GM19372 (cell line): ENCODE measurements at regions not wholly inside any gene's neighbourhood (a gene's known extent, or its start where the extent isn't known, plus 50 kb on each side); places are given as distances from the start of the nearest gene placed in this dataset.
A peak's percentile ranks its signal among the peaks of the same experiment; 100 is the strongest.
"Not testable (repeated sequence)": the region's sequence is repeated elsewhere in the genome, so short reads cannot be mapped to it uniquely, and the experiment has no call there.

Experiments
- ATAC-seq: cut with Tn5 transposase; IDR thresholded peaks from one replicate; pipeline ENCODE4 v1.9.1; 2021; ENCODE audit warnings: mild to moderate bottlenecking, low read depth, moderate library complexity; ENCODE audit not compliant: unreplicated experiment

DNA sequence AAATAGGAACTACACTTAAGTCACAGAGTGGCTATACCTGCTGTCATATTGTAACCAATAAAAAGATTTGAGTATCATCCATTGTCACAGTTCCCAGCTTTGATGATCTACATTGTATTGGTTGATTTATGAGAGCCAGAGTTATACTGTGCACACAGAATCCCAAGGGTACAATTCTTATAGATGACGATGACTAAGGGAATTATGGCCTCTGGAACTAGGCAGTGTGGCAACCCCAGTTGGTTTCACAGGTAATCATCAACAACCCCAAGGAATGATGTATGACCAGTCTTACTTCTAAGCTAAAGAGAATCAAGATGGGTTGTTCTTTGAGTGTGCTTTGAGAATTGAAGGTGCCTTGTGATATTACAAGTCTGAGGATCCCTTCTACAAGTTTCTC, 217.3 kb downstream of the ETAA1 start:
- ATAC-seq: no peak

DNA sequence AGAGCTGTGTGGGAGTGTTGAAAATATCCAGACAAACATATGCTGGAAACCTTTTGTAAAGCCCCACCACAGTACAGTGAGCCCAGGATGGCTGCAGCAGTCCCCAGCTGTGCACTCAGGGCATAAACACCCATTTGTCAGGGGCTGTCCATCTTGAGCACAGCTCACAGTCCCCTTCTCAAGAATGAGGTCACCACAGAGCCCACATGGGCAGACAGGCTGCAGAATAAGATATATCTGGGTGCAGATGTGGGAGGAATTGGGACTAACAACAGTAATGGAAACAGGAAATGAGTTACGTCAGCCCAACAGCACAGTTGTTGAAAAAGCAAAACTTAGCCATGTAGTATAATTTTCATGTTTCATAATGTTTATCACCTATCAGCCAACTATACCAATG, 219.6 kb downstream of the ETAA1 start:
- peak; percentile 97 for ATAC-seq

DNA sequence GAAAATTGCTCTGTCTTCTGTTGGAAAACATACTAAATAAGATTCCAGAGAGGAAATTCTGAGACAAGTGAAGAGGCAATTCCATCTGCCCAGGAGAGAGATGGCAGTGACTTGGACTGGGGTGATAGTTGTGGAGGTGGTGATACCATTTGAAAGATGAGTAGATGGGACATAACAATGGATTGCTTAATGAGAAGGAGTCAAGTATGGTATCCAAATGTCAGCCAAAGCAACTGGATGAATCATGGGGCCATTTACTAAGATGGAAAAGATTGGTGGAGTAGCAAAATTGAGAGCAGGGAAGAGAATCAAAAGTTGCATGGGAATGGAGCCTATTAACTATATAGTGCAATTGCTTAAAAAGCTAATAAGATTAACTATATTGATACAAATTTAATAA, 222.1 kb downstream of the ETAA1 start:
- no peak for ATAC-seq

DNA sequence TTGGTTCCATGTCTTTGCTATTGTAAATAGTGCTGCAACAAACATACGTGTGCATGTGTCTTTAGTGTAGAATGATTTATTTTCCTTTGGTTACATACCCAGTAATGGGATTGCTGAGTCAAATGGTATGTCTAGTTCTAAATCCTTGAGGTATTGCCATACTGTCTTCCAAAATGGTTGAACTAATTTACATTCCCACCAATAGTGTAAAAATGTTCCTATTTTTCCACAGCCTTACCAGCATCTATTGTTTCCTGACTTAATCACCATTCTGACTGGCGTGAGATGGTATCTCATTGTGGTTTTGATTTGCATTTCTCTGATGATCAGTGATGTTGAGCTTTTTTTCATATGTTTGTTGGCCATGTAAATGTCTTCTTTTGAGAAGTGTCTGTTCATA, 226.6 kb downstream of the ETAA1 start:
- ATAC-seq: not testable (repeated sequence)

DNA sequence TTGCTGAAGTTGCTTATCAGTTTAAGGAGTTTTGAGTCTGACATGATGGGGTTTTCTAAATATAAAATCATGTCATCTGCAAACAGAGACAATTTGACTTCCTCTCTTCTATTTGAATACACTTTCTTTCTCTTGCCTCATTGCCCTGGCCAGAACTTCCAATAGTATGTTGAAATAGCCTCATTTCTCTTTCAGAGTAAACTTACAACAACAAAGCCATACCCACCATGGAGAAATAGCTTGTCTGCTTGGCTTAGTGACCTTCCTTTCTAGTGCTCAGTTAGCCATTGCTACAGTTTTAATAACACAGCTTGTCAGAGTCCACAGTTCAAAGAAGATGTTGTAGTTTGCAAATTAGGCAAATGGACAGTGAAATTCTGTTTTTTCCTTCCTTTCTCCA, 228.0 kb downstream of the ETAA1 start:
- no peak for ATAC-seq

DNA sequence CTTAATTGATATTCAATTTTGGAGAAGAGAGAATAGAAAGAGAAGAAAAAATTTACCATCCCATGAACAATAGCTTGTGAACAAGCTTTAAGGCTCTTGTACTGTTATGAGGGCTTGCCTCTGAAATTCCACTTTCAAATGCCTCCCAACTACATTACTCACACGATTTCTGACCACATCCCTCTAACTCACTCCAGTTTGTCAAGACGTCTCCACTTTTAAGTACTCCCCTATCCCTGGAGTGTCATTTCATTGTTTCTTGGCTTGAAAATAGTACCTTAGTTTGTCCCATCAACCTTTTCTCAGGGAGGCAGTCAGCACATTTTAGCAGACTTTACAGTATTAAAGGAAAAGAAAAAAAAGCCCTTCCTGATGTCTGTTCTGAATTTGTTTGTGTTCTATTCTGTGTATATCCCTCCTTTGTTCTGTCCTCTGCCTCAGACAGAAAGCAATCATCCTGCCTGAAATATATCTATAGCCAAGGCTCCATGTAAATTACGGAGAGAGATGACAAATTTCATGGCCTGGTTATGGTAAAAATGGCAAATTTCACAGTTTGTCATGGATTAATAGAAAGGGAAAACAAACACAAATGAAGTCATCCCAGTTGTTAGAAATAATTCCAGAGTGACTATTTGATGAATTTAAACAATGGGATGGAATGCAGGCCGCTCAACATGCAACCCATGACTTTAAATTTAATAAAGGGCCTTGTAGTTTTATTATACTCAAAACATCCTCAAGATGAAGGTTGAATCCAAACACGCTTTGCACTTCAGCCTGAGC, 228.8 kb downstream of the ETAA1 start:
- no peak for ATAC-seq

DNA sequence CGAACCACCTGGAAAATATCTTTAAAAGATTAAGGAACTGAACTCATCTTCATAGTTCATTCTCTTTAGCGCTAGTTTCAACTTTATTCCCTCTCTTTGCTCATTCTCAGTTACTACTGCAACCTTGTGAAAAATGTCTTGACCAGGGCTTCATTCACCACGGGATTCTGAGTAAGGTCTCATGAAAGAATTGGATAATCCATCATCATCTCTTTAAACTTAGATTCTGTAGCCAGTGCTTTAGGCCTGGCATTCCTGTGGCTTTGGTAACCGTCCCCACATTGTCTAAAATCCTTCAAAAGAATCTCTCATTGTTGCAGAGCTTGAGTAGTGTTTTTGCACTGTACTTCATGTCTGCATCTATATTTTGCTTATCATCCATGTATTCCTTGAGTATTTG, 229.5 kb downstream of the ETAA1 start:
- ATAC-seq: no peak

DNA sequence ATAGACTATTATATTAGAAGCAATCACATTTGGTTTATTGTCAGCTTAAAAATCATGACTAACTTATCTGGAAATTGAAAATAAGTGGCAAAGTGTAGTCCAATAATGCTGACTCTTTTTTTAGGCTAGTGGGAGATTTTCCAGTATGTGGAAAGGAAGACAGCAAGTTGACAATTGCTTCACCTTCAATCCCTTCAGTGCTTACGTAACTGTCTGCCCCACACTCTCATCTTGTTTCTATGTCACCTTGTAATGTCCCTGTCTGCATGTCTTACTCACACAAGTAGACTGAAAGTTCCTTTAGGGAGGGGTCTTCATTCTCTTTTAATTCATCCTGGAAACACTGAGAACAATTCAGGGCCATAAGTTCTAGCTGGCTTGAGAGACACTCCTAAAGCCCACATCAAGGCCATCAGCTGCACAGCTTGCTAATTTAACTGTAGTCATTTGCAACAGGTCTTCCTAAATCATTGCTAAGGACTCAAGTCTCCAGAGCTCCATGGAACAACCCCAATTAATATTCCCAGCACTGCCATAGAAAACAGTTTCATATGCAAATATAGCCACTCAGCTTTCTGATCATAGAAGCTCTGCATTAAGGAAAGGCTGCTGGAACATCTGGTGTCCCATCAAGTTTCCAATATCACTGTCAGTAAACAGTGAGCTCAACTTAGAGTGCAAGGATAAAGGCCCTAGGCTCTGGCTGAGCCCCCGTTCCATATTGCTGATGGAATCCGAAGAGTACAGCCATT, 230.5 kb downstream of the ETAA1 start:
- ATAC-seq: no peak

DNA sequence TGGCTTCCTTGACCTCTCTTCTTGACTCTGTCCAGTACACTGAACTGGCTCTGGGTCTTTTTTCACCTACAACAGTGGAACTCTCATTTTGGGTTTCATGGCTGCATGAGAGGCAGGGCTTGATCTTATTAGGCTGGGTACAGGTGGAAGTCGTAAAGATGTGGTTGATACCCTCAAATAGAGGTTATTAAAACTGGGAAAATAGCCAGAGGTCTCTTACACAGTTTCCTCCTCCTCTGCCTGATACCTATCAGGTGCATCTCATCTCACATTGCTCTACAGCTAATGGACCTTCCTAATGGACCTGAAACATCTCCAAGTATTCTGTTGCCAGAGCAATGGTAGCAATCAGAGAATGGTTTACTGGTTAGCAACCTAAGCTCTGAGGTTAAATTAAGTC, 231.8 kb downstream of the ETAA1 start:
- no peak for ATAC-seq

DNA sequence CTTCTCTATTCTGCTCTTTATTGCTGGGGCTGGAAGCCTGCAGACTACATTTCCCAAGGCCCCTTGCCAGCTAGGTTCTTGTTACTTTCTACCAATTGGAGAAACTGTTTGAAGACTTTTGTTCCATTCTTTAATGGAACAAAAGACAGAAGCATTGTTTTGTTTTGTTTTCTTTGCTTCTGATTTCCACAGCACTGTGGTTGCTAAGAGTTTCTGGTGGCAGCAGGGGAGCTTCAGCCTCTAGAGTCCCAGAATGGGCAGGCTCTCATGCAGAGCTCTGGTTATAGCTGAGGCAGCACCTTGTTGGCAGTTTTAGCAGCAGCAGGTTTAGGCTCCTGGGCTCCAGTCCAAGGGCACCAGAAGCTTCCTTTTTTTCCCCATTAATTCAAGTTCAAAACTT, 234.3 kb downstream of the ETAA1 start:
- ATAC-seq: no peak

DNA sequence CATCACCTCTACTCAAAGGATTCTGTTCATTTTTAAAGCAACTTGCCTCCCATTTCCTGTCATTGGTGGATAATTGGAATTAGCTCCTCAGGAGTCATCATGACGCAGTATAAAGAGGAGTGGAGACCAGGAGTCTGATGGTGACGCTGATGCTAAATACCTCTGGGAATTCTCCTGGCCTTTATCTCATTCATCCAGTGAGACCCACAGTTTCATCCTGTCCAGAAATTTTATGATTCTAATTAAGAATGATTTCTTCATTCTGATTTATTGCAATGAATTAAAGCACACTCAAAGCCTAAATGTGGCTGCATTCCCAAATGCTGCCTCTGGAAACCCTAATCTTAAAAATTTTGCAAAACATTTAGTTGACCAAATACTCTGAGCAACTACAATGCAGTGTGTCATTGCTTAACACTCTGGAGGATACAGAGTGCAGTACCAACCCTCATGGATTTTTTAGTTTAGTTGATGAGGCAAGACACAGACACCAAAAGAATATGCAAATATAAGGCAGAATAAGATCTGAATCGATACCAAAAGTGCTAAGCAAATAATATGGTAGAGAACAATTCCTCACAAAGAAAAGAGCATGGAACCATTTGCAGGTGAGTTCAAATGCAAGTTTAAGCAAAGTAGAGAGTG, 236.2 kb downstream of the ETAA1 start:
- no peak for ATAC-seq

DNA sequence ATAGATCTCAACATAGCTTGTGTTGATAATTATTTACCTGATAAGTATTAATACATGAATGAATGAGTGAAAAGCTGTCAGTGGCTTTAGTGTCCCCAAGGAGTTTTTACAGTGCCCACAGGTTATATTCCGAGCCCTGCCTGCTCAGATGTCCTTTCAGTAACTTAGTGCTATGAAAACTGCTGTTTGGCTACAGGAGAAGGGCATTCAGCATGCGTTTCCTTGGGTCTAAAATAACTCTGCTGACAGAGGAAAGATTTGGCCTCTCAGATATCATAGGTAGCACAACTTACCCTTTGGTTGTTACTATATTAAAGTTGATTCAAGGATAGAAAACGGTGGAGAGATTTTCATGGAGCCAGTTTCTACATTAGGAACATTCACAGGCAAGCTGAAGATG, 241.0 kb downstream of the ETAA1 start:
- no peak for ATAC-seq

DNA sequence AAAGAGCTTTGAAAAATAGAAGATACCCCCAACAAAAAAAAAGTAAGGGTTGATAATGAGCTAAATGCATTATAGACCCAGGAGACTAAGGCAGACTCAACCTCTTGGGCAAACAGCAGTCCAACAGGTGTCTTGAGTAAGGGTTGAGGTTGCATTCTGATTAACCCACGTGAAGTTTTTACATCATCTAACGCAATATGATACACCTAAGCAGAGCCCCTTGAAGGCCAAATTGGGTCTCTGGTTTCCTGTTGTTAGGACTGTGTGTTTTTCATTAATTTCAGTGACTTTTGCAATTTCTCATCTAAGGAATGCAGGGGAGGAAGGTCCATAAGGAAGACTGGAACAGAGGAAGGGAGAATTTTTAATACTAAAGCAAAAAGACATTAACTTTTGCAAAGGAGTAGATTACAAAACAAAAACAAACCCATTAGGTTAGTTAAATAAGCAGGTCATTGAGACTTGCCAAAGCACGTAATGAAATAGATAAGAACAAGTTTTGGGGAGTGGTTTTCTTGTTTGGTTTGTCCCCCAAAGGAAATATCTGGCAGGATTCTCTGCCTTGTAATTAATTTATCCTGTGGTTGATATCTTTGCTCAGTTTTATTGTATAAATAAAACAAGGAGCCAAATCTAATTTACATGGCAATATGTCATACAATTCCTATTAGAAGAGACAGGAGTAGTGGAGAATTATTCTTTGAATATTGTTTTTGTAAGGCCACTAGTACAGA, 244.3 kb downstream of the ETAA1 start:
- ATAC-seq: no peak

DNA sequence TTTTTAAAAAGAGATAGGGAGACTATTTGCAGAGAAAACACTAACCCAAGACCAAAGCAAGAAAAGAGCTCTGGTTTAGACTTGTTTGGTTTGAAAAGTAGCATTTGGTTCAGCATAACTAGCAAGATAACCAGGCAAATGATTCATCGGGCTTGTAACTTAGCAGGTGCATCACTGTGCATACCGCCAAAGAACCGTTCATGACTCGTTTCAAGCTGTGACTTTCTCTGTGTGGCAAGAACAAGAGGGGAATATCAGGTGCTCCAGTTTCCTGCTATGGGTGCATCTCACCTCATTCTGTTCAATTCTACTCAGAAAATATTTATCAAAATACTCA, 244.9 kb downstream of the ETAA1 start:
- no peak for ATAC-seq

DNA sequence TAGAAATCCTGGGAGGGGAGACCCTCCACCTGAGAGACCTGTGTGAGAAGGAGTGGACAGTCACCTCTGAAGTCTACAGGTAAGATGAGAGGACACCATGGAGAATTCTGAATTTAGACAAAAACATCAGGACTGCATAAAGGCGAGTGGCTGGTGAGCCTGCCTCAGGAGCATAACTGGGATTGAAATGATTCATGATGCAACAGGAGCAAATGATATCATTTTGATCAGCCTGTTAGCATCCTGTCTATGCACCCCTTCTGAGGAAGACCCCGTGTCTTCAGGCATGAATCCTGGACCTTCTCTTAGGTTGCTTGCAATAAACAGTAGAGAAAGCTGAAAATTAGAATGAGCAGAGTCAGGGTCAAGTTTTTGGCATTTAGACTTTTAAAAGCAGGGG, 245.8 kb downstream of the ETAA1 start:
- no peak for ATAC-seq

DNA sequence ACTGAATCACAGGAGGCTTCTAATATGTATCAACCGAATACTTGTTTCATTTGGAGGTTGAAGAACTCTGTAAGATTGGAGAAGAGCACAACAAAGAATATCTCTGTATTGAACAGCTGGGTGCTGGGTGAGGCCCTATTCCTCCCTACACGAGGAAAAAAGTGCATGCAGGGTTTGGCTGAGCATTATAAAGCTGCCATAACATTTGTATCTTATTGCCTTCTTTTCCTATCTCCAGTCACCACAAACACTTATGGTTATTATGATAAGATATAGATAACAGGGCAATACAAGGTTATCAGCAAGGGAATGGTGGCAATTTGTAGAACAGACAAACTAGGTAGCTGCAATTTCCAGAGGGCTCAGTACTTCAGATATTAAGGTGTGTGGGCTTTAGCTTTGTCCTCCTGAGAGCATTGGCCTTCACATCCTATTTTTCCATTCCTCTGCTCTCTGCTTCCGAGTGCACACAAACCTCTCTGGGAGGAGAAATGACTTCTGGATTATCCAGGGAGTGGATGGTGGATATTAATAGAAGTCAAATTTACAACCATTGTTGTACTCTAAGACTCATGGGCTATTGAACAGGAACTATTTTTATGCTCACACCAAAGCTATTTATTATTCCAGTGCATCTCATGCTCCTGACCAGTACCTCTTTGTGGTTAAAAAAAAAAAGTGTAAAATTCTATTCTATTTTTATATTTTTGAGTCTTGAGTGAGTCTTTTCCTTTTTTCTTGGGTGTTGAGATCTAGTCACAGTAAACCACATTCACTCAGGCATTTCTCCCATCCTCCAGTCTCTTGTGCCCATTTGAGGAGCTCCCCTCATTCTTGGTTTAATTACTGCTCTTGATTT, 248.4 kb downstream of the ETAA1 start:
- no peak for ATAC-seq

DNA sequence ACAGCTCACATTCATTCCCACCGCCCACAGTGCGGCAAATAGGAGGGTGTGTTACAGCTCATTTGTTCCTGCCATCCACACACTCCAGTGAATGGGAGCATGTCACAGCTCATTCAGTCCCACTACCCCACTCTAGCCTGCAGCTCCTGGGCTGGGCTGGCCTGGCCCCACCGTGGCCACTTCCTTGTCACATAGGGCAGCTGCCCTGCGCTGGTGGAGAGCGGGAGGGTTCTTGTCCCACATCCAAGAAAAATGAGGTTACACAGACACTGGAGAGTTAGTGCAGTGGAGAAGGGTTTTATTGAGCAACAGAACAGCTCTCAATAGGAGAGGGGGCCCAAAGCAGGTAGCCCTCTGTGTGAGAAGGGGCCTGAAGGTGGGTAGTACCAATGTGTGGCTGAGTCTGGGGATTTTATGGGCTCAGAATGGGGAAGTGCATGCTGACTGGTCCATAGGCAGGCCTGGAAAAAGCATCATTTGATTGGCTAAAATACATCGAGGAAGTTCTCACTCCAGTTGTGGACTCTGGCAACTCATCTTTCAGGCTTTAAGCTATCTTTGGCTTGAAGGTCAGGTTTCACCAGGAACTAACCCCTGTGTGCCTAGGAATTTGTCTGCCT, 249.7 kb downstream of the ETAA1 start:
- no peak for ATAC-seq

DNA sequence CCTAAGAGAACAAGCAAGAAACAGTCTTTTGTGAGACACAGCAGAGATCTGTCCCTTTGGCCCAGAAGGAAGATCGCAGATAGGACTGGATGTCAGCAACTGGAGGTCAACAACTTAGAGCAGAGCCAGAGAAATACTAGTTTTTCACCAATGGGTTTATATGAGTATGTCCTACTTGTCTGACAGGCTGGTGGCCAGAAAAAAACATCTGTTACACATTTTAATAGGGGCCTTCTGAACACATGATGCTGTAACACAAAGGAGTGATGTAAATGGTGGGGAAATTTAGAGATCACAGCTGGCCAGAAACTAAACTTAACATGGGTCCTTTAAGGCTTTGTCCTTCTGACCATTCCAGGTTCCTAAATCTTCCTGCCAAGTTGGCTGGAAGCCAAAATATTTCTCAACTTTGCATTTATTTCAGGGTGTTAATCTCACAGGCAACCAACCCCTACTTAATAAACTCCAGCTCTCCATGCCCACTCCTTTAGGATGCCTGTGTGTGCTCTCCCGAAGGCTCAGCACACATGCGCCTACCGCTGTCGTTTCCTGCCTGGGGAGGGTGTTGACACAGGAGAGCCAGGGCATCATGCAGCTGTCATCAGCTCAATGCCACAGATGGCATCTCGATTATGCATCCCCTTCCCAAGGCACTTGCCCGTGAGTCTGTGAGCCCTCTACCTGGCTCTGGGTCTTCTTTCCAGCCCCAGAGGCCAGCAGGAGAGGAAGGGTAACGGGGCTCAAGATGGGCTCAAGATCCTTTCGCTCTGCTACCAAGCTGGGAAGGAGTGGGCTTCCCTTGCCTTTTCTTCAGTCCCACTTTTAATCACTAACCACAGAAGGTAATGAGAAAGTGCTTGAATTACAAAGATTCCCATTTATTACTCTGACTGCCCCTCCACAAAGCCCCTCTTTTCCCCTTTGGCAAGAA, 252.5 kb downstream of the ETAA1 start:
- ATAC-seq: no peak
